ENCODE measurements at regions not wholly inside any gene's neighbourhood (a gene's known extent, or its start where the extent isn't known, plus 50 kb on each side); places are given as distances from the start of the nearest gene placed in this dataset.
"Not testable (repeated sequence)": the region's sequence is repeated elsewhere in the genome, so short reads cannot be mapped to it uniquely, and the experiment has no call there.

GRCh38 chr21:9972018-9972417 lies 549.4 kb upstream of the TPTE start:
- H3K4me3 ChIP-seq (ENCODE audit: low read length in 2 of 2) = not testable (repeated sequence)

GRCh38 chr21:9978371-9978770 lies 543.0 kb upstream of the TPTE start:
- H3K9me3 ChIP-seq (ENCODE audit: control insufficient read depth in 2 of 2, low read length in 2 of 2); H3K4me1 ChIP-seq (ENCODE audit: control insufficient read depth in 2 of 2, insufficient read depth in 2 of 2, low read length in 2 of 2); H3K27me3 ChIP-seq (ENCODE audit: control insufficient read depth in 2 of 2, insufficient read depth in 2 of 2, low read length in 2 of 2); H3K9ac ChIP-seq (ENCODE audit: low read depth in 1 of 2, low read length in 2 of 2); H3K27ac ChIP-seq (ENCODE audit: low read depth in 2 of 2, low read length in 2 of 2); H3K36me3 ChIP-seq (ENCODE audit: control insufficient read depth in 2 of 2, insufficient read depth in 2 of 2, low read length in 2 of 2); H3K4me3 ChIP-seq (ENCODE audit: low read length in 2 of 2): not testable (repeated sequence)

More at GRCh38 chr21:9972018-9972417, 549.4 kb upstream of the TPTE start:
- not testable (repeated sequence) for H3K9me3 ChIP-seq (ENCODE audit: control insufficient read depth in 2 of 2, low read length in 2 of 2); H3K27me3 ChIP-seq (ENCODE audit: control insufficient read depth in 2 of 2, insufficient read depth in 2 of 2, low read length in 2 of 2); H3K4me1 ChIP-seq (ENCODE audit: control insufficient read depth in 2 of 2, insufficient read depth in 2 of 2, low read length in 2 of 2); H3K36me3 ChIP-seq (ENCODE audit: control insufficient read depth in 2 of 2, insufficient read depth in 2 of 2, low read length in 2 of 2); H3K27ac ChIP-seq (ENCODE audit: low read depth in 2 of 2, low read length in 2 of 2); H3K9ac ChIP-seq (ENCODE audit: low read depth in 1 of 2, low read length in 2 of 2)

GRCh38 chr21:9997507-9997906 lies 523.9 kb upstream of the TPTE start:
- H3K9me3 ChIP-seq (ENCODE audit: control insufficient read depth in 2 of 2, low read length in 2 of 2) = not testable (repeated sequence)

GRCh38 chr21:10002762-10003313 lies 518.5 kb upstream of the TPTE start:
- H3K27ac ChIP-seq (ENCODE audit: low read depth in 2 of 2, low read length in 2 of 2); H3K9ac ChIP-seq (ENCODE audit: low read depth in 1 of 2, low read length in 2 of 2); H3K4me3 ChIP-seq (ENCODE audit: low read length in 2 of 2); H3K4me1 ChIP-seq (ENCODE audit: control insufficient read depth in 2 of 2, insufficient read depth in 2 of 2, low read length in 2 of 2); H3K36me3 ChIP-seq (ENCODE audit: control insufficient read depth in 2 of 2, insufficient read depth in 2 of 2, low read length in 2 of 2); H3K27me3 ChIP-seq (ENCODE audit: control insufficient read depth in 2 of 2, insufficient read depth in 2 of 2, low read length in 2 of 2); H3K9me3 ChIP-seq (ENCODE audit: control insufficient read depth in 2 of 2, low read length in 2 of 2): not testable (repeated sequence)

More at GRCh38 chr21:9997507-9997906, 523.9 kb upstream of the TPTE start:
- not testable (repeated sequence) for H3K27me3 ChIP-seq (ENCODE audit: control insufficient read depth in 2 of 2, insufficient read depth in 2 of 2, low read length in 2 of 2); H3K27ac ChIP-seq (ENCODE audit: low read depth in 2 of 2, low read length in 2 of 2); H3K4me1 ChIP-seq (ENCODE audit: control insufficient read depth in 2 of 2, insufficient read depth in 2 of 2, low read length in 2 of 2); H3K36me3 ChIP-seq (ENCODE audit: control insufficient read depth in 2 of 2, insufficient read depth in 2 of 2, low read length in 2 of 2); H3K4me3 ChIP-seq (ENCODE audit: low read length in 2 of 2); H3K9ac ChIP-seq (ENCODE audit: low read depth in 1 of 2, low read length in 2 of 2)

GRCh38 chr21:10005791-10006190 lies 515.6 kb upstream of the TPTE start:
- H3K27me3 ChIP-seq (ENCODE audit: control insufficient read depth in 2 of 2, insufficient read depth in 2 of 2, low read length in 2 of 2); H3K4me3 ChIP-seq (ENCODE audit: low read length in 2 of 2); H3K27ac ChIP-seq (ENCODE audit: low read depth in 2 of 2, low read length in 2 of 2); H3K9me3 ChIP-seq (ENCODE audit: control insufficient read depth in 2 of 2, low read length in 2 of 2); H3K36me3 ChIP-seq (ENCODE audit: control insufficient read depth in 2 of 2, insufficient read depth in 2 of 2, low read length in 2 of 2); H3K4me1 ChIP-seq (ENCODE audit: control insufficient read depth in 2 of 2, insufficient read depth in 2 of 2, low read length in 2 of 2); H3K9ac ChIP-seq (ENCODE audit: low read depth in 1 of 2, low read length in 2 of 2): not testable (repeated sequence)

GRCh38 chr21:10016991-10017390 lies 504.4 kb upstream of the TPTE start:
- not testable (repeated sequence) for H3K9ac ChIP-seq (ENCODE audit: low read depth in 1 of 2, low read length in 2 of 2); H3K9me3 ChIP-seq (ENCODE audit: control insufficient read depth in 2 of 2, low read length in 2 of 2); H3K27ac ChIP-seq (ENCODE audit: low read depth in 2 of 2, low read length in 2 of 2); H3K36me3 ChIP-seq (ENCODE audit: control insufficient read depth in 2 of 2, insufficient read depth in 2 of 2, low read length in 2 of 2); H3K4me3 ChIP-seq (ENCODE audit: low read length in 2 of 2); H3K4me1 ChIP-seq (ENCODE audit: control insufficient read depth in 2 of 2, insufficient read depth in 2 of 2, low read length in 2 of 2); H3K27me3 ChIP-seq (ENCODE audit: control insufficient read depth in 2 of 2, insufficient read depth in 2 of 2, low read length in 2 of 2)

GRCh38 chr21:10017757-10018156 lies 503.6 kb upstream of the TPTE start:
- H3K4me3 ChIP-seq (ENCODE audit: low read length in 2 of 2); H3K36me3 ChIP-seq (ENCODE audit: control insufficient read depth in 2 of 2, insufficient read depth in 2 of 2, low read length in 2 of 2); H3K9ac ChIP-seq (ENCODE audit: low read depth in 1 of 2, low read length in 2 of 2); H3K4me1 ChIP-seq (ENCODE audit: control insufficient read depth in 2 of 2, insufficient read depth in 2 of 2, low read length in 2 of 2); H3K27ac ChIP-seq (ENCODE audit: low read depth in 2 of 2, low read length in 2 of 2); H3K27me3 ChIP-seq (ENCODE audit: control insufficient read depth in 2 of 2, insufficient read depth in 2 of 2, low read length in 2 of 2); H3K9me3 ChIP-seq (ENCODE audit: control insufficient read depth in 2 of 2, low read length in 2 of 2): not testable (repeated sequence)

GRCh38 chr21:10021462-10021861 lies 499.9 kb upstream of the TPTE start:
- H3K27ac ChIP-seq (ENCODE audit: low read depth in 2 of 2, low read length in 2 of 2); H3K4me3 ChIP-seq (ENCODE audit: low read length in 2 of 2); H3K9me3 ChIP-seq (ENCODE audit: control insufficient read depth in 2 of 2, low read length in 2 of 2); H3K4me1 ChIP-seq (ENCODE audit: control insufficient read depth in 2 of 2, insufficient read depth in 2 of 2, low read length in 2 of 2); H3K36me3 ChIP-seq (ENCODE audit: control insufficient read depth in 2 of 2, insufficient read depth in 2 of 2, low read length in 2 of 2); H3K9ac ChIP-seq (ENCODE audit: low read depth in 1 of 2, low read length in 2 of 2); H3K27me3 ChIP-seq (ENCODE audit: control insufficient read depth in 2 of 2, insufficient read depth in 2 of 2, low read length in 2 of 2): not testable (repeated sequence)

GRCh38 chr21:10022745-10023144 lies 498.6 kb upstream of the TPTE start:
- not testable (repeated sequence) for H3K4me3 ChIP-seq (ENCODE audit: low read length in 2 of 2); H3K27me3 ChIP-seq (ENCODE audit: control insufficient read depth in 2 of 2, insufficient read depth in 2 of 2, low read length in 2 of 2); H3K4me1 ChIP-seq (ENCODE audit: control insufficient read depth in 2 of 2, insufficient read depth in 2 of 2, low read length in 2 of 2); H3K9ac ChIP-seq (ENCODE audit: low read depth in 1 of 2, low read length in 2 of 2); H3K36me3 ChIP-seq (ENCODE audit: control insufficient read depth in 2 of 2, insufficient read depth in 2 of 2, low read length in 2 of 2); H3K9me3 ChIP-seq (ENCODE audit: control insufficient read depth in 2 of 2, low read length in 2 of 2); H3K27ac ChIP-seq (ENCODE audit: low read depth in 2 of 2, low read length in 2 of 2)

All from mucosa of rectum (tissue), 2 donors.